Thyroid gland (tissue), 4 donors: ENCODE measurements at regions not wholly inside any gene's neighbourhood (a gene's known extent, or its start where the extent isn't known, plus 50 kb on each side); places are given as distances from the start of the nearest gene placed in this dataset.
A peak's percentile ranks its signal among the peaks of the same experiment; 100 is the strongest.

Experiments
- DNase-seq, 2 donors: peaks; one replicate each; pipeline ENCODE4 v3.0.0-alpha.2; 2019
- H3K27ac ChIP-seq, 3 donors: fragments of 200-600 bp; sonication (generic); 1 replicate in 2 of 3; 2 replicates in 1 of 3; pipeline ENCODE4 v1.5.1; 2016 to 2019; ENCODE audit warnings: mild to moderate bottlenecking in 1 of 3, moderate library complexity in 1 of 3
- H3K27me3 ChIP-seq: fragments of 200-600 bp; sonication (generic); one replicate; pipeline ENCODE4 v1.5.1; 2019
- H3K36me3 ChIP-seq, 2 donors: fragments of 200-600 bp; sonication (generic); one replicate each; pipeline ENCODE4 v1.5.1; 2016 to 2019
- H3K4me1 ChIP-seq, 2 donors: fragments of 200-600 bp; sonication (generic); one replicate each; pipeline ENCODE4 v1.5.1; 2017 to 2019
- H3K4me3 ChIP-seq, 3 donors: fragments of 200-600 bp; sonication (generic); replicated peaks in 1 of 3; 1 replicate in 2 of 3; 2 replicates in 1 of 3; pipeline ENCODE4 v1.5.1; 2016; ENCODE audit warnings: mild to moderate bottlenecking in 1 of 3
- H3K9me3 ChIP-seq: fragments of 200-600 bp; sonication (generic); one replicate; pipeline ENCODE4 v1.5.1; 2017
- POLR2A ChIP-seq, 2 donors: fragments of 450-650 bp; IDR thresholded peaks; one replicate each; pipeline ENCODE4 v1.6.1; 2017; ENCODE audit warnings: antibody characterized with exemption in 2 of 2, mild to moderate bottlenecking in 2 of 2, moderate library complexity in 1 of 2
- WGBS, 2 donors: methylation state at CpG; one replicate each; pipeline ENCODE4 v1.1.5; 2017; 5-methylcytosine and 5-hydroxymethylcytosine counted together
- intact Hi-C: fragments of 100-400 bp; cut with DNase I; formaldehyde crosslinking; loops from one replicate; pipeline ENCODE4 v1.15.1; 2023
- TF ChIP-seq, protein P1 (sequence below), 6 experiments: fragments of 200-600 bp in 3 of 6; fragments of 450-650 bp in 3 of 6; sonication (generic) in 3 of 6; IDR thresholded peaks; one replicate each; pipeline ENCODE4 v1.5.1; 2016 to 2019; ENCODE audit warnings: antibody characterized with exemption in 6 of 6, mild to moderate bottlenecking in 2 of 6, inconsistent platforms in 1 of 6, moderate library complexity in 1 of 6

DNA sequence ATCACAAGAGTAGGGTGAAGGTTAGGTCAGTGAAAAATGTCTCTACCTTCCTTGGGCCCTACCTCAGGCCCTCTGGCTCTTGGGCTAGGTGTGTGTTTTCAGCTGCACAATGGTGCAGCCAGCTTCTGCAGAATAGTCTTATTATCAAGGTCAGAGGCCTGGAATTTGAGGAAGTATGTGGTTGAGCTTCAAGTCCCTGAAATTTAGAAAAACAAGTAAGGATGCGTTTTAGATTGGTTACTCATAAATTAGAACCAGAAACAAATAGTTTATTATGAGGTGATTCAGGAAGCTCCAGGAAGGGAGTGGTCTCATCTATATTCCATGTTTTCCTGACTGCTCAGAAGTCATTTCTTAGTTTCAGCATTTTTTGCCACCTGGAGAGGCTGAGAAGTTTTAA is 204.2 kb upstream of the CELF4 start:
- Histone ChIP-seq H3K36me3 (no peaks in the 10 kb centered on the region), H3K4me1 (no peaks in the 10 kb centered on the region), H3K27me3 (no peaks in the 10 kb centered on the region), H3K4me3 (no peak overlapping the region), H3K27ac (no peak overlapping the region), H3K9me3 (no peaks in the 10 kb centered on the region)
- intact Hi-C loops = no loop called here
- no peak for DNase-seq
- no peak for TF ChIP-seq POLR2A (IDR thresholded peaks at IDR 0.05)
- TF ChIP-seq, protein P1, sequence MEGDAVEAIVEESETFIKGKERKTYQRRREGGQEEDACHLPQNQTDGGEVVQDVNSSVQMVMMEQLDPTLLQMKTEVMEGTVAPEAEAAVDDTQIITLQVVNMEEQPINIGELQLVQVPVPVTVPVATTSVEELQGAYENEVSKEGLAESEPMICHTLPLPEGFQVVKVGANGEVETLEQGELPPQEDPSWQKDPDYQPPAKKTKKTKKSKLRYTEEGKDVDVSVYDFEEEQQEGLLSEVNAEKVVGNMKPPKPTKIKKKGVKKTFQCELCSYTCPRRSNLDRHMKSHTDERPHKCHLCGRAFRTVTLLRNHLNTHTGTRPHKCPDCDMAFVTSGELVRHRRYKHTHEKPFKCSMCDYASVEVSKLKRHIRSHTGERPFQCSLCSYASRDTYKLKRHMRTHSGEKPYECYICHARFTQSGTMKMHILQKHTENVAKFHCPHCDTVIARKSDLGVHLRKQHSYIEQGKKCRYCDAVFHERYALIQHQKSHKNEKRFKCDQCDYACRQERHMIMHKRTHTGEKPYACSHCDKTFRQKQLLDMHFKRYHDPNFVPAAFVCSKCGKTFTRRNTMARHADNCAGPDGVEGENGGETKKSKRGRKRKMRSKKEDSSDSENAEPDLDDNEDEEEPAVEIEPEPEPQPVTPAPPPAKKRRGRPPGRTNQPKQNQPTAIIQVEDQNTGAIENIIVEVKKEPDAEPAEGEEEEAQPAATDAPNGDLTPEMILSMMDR (IDR thresholded peaks at IDR 0.05) = no peak
- WGBS, 2 donors = 64 to 65% methylated on average over 1 of the region's 1 CpG

DNA sequence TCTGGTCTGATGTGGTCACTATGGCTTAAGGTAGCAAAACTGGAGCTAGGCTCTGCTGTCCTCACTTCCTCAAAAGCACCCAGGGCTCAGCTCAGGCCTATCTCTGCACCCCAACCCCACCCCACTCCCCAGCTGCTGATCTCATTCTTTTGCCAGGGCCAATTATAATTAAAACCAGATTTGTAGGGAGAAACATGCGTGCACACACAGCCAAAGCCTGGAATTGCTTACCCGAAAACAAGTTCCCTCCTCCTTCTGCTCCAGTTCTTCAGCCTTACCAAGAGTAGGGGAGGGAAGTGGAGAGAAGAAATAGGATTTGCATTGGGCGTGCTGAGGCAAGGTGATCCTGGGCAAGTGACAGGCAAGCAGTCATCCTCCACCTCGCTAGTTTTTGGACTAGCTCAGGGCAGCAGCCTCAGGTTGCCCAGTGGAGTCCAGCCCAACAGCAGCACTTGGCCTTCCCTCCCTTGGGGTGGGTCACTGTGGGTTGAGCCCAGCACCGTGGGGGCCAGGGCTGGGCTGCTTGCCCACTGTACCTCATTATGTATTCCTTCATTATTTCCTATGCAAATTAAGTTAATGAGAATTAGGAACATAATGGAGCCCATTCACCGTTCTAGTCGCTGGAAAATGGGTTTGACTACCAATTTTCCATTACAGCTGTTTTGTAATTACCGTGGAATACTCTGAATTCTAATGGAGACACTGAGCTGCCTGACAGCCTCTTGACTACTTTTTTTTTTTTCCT is 199.1 kb upstream of the CELF4 start:
- Histone ChIP-seq H3K9me3 (no peaks in the 10 kb centered on the region), H3K27me3 (no peaks in the 10 kb centered on the region), H3K27ac (no peak overlapping the region), H3K36me3 (no peaks in the 10 kb centered on the region), H3K4me1 (no peaks in the 10 kb centered on the region), H3K4me3 (no peak overlapping the region)
- WGBS, 2 donors = 81 to 91% methylated on average over 8 of the region's 8 CpGs
- DNase-seq = no peak
- no peak for TF ChIP-seq POLR2A (IDR thresholded peaks at IDR 0.05)
- TF ChIP-seq, protein P1 (IDR thresholded peaks at IDR 0.05) = no peak
- intact Hi-C loops = no loop called here

DNA sequence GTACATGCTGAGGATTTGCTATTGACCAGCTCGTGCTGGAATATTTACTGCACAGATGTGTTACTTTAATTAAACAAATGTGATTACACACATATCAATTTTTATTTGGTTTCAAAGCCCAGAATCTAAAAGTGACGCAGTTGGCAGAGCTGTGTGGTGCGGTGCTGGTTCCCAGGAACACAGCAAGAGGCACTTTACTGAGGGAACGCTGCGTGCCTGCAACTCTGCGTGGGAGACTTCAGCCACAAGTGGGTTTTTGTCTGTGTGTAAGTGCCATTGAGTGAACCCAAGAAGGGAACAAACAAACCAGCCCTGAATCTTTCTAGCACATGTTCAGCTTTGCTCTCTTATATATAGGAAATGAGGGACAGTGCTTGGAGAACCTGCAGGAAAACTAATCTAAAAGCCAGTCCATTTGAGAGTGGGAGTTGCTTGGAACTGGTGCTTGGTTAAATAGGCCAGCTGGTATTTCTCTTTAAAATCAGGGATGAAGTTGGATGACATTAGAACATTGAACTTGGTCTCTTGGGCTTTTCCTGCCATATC is 196.6 kb upstream of the CELF4 start:
- no peak overlapping the region for H3K4me3 ChIP-seq
- no peak overlapping the region for H3K27ac ChIP-seq
- TF ChIP-seq, protein P1 (IDR thresholded peaks at IDR 0.05) = no peak
- no peak for TF ChIP-seq POLR2A (IDR thresholded peaks at IDR 0.05)
- WGBS, 2 donors = 26 to 51% methylated on average over 6 of the region's 6 CpGs
- H3K27me3 ChIP-seq = no peaks in the 10 kb centered on the region
- no peaks in the 10 kb centered on the region for H3K36me3 ChIP-seq
- H3K9me3 ChIP-seq = no peaks in the 10 kb centered on the region
- DNase-seq = peak; percentile 30 to 74
- no peaks in the 10 kb centered on the region for H3K4me1 ChIP-seq
- intact Hi-C loops = no loop called here

DNA sequence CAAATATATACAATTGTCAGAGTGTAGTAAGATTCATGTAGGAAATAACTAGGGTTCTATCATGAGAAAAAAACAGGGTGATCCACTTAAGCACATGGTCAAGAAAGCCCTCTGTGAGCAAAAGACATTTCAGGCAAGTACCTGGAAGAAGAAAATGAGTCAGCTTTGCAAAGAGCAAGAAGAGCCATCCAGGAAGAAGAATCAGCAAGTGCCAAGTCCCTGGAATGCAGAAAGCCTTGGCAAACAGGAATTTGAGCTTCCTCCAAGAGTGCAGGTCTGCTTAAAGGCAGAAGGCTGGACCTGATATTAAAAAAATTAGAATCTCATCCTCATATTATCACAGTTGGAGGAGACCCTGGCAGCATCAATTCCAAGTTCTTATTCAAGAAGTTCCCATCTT is 188.5 kb upstream of the CELF4 start:
- Histone ChIP-seq H3K4me1 (no peaks in the 10 kb centered on the region), H3K9me3 (no peaks in the 10 kb centered on the region), H3K4me3 (no peak overlapping the region), H3K27me3 (no peaks in the 10 kb centered on the region), H3K36me3 (no peaks in the 10 kb centered on the region), H3K27ac (no peak overlapping the region)
- DNase-seq = no peak
- intact Hi-C loops = no loop called here
- TF ChIP-seq POLR2A (IDR thresholded peaks at IDR 0.05) = no peak
- TF ChIP-seq, protein P1 (IDR thresholded peaks at IDR 0.05) = no peak

DNA sequence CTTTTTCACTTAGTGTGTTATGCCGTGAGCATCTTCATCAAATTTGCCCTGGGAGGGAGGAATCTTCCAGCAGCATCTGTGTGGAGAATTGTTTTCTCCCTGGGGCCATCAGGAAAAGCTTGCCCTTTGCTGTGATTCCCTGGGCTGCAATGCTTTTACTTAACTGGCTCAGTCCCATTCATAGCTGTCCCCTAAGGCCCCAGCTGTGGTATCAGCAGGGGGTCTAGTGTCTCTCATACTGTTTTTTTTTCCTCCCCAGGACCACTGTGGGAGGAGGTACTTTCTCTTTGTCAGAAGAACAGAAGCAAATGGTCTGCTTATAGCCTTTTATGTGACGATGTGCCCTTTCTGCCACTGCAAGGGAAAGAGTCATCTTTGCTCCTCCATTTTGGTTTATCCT is 176.8 kb upstream of the CELF4 start:
- H3K27me3 ChIP-seq = no peaks in the 10 kb centered on the region
- no peak overlapping the region for H3K4me3 ChIP-seq
- no peaks in the 10 kb centered on the region for H3K4me1 ChIP-seq
- H3K36me3 ChIP-seq = no peaks in the 10 kb centered on the region
- TF ChIP-seq, protein P1 (IDR thresholded peaks at IDR 0.05) = no peak
- TF ChIP-seq POLR2A (IDR thresholded peaks at IDR 0.05) = no peak
- intact Hi-C loops = no loop called here
- WGBS, 2 donors = 77 to 83% methylated on average over 2 of the region's 2 CpGs
- no peak overlapping the region for H3K27ac ChIP-seq
- H3K9me3 ChIP-seq = no peaks in the 10 kb centered on the region
- DNase-seq = no peak
